SK-N-SH (cell line): ENCODE measurements at regions not wholly inside any gene's neighbourhood (a gene's known extent, or its start where the extent isn't known, plus 50 kb on each side); places are given as distances from the start of the nearest gene placed in this dataset.
"Not testable (repeated sequence)": the region's sequence is repeated elsewhere in the genome, so short reads cannot be mapped to it uniquely, and the experiment has no call there.

Source experiments
- CTCF ChIA-PET: fragments of 300-600, 350-600 bp; formaldehyde crosslinking; extraction: SDS; loops from one replicate; lab custom pipeline; 2021; lab: Yijun Ruan, JAX
- POLR2A ChIA-PET: fragments of 350-600 bp; sonication (Branson Sonifier 250); formaldehyde crosslinking; extraction: SDS; loops from one replicate; lab custom pipeline; 2020; ENCODE audit warnings: antibody characterized with exemption, inconsistent platforms; lab: Yijun Ruan, JAX
- DNase-seq: peaks from one replicate; pipeline ENCODE4 v3.0.0; 2012
- H2AFZ ChIP-seq: fragments of 200-600 bp; sonication (generic); 2 replicates; pipeline ENCODE4 v1.8.1; 2016; ENCODE audit warnings: antibody characterized with exemption, mild to moderate bottlenecking, low read depth
- H3F3A ChIP-seq: fragments of 200-600 bp; sonication (generic); replicated peaks from 2 replicates; pipeline ENCODE3; 2016; ENCODE audit warnings: antibody characterized with exemption, mild to moderate bottlenecking; ENCODE audit not compliant: insufficient read depth
- H3K27ac ChIP-seq, 2 experiments: fragments of 200-500 bp in 1 of 2; fragments of 200-600 bp in 1 of 2; sonication (Bioruptor generic) in 1 of 2; sonication (generic), shearing (Covaris generic) in 1 of 2; 2 replicates each; pipeline versions ENCODE4 v1.5.1 to v1.6.1; 2014 to 2016; ENCODE audit warnings: low read depth in 2 of 2, inconsistent platforms in 1 of 2, low read length in 1 of 2, mild to moderate bottlenecking in 1 of 2, mixed read lengths in 1 of 2
- H3K27me3 ChIP-seq: fragments of 200-600 bp; sonication (generic), shearing (Covaris generic); 2 replicates; pipeline ENCODE4 v1.6.1; 2016; ENCODE audit warnings: mixed run types; ENCODE audit not compliant: insufficient read depth
- H3K36me3 ChIP-seq, 2 experiments: fragments of 200-500 bp in 1 of 2; fragments of 200-600 bp in 1 of 2; sonication (Bioruptor generic) in 1 of 2; sonication (generic) in 1 of 2; replicated peaks in 1 of 2; 2 replicates each; pipeline versions ENCODE3 to v1.5.1; 2014 to 2016; ENCODE audit warnings: low read length in 1 of 2, mild to moderate bottlenecking in 1 of 2; ENCODE audit not compliant: insufficient read depth in 2 of 2, control insufficient read depth in 1 of 2
- H3K4me1 ChIP-seq, 2 experiments: fragments of 200-500 bp in 1 of 2; fragments of 200-600 bp in 1 of 2; sonication (Bioruptor generic) in 1 of 2; sonication (generic), shearing (Covaris generic) in 1 of 2; 2 replicates each; pipeline versions ENCODE4 v1.5.1 to v1.6.1; 2014 to 2016; ENCODE audit warnings: low read depth in 1 of 2, low read length in 1 of 2, mixed run types in 1 of 2; ENCODE audit not compliant: insufficient read depth in 2 of 2, control insufficient read depth in 1 of 2
- H3K4me2 ChIP-seq: fragments of 200-600 bp; sonication (generic), shearing (Covaris generic); 2 replicates; pipeline ENCODE4 v1.6.1; 2017; ENCODE audit warnings: mixed run types
- H3K4me3 ChIP-seq, 2 experiments: fragments of 200-500 bp in 1 of 2; fragments of 200-600 bp in 1 of 2; sonication (Bioruptor generic) in 1 of 2; sonication (generic), shearing (Covaris generic) in 1 of 2; 2 replicates each; pipeline versions ENCODE4 v1.5.1 to v1.8.1; 2014 to 2016; ENCODE audit warnings: low read depth in 2 of 2, inconsistent platforms in 1 of 2, low read length in 1 of 2, mild to moderate bottlenecking in 1 of 2, mixed read lengths in 1 of 2, moderate library complexity in 1 of 2
- H3K79me2 ChIP-seq: fragments of 200-600 bp; sonication (generic); 2 replicates; pipeline ENCODE4 v1.8.1; 2017; ENCODE audit warnings: mild to moderate bottlenecking; ENCODE audit not compliant: insufficient read depth
- H3K9ac ChIP-seq: fragments of 200-600 bp; sonication (generic); 2 replicates; pipeline ENCODE4 v1.6.1; 2017; ENCODE audit warnings: mixed run types
- H3K9me2 ChIP-seq: fragments of 200-600 bp; sonication (generic); 2 replicates; pipeline ENCODE4 v1.6.1; 2017; ENCODE audit warnings: mixed run types
- H3K9me3 ChIP-seq: fragments of 200-600 bp; sonication (generic); 2 replicates; pipeline ENCODE4 v1.6.1; 2017; ENCODE audit warnings: mixed run types, mild to moderate bottlenecking, moderate library complexity
- H4K20me1 ChIP-seq: fragments of 200-600 bp; sonication (generic); 2 replicates; pipeline ENCODE4 v1.6.1; 2017; ENCODE audit warnings: mild to moderate bottlenecking, mixed run types; ENCODE audit not compliant: insufficient read depth
- ELF1 ChIP-seq: IDR thresholded peaks from 2 replicates; pipeline ENCODE4 v1.4.0; 2012
- EP300 ChIP-seq, 2 experiments: IDR thresholded peaks; 2 replicates each; pipeline versions ENCODE4 v1.4.0 to v1.6.1; 2012; ENCODE audit warnings: borderline replicate concordance in 1 of 2, low read depth in 1 of 2, low read length in 1 of 2
- EZH2phosphoT487 ChIP-seq: fragments of 200-600 bp; sonication (generic); IDR thresholded peaks from 2 replicates; pipeline ENCODE4 v1.6.1; 2017; ENCODE audit warnings: low read depth, mixed run types, mild to moderate bottlenecking, antibody characterized with exemption, moderate library complexity, borderline replicate concordance
- FOSL2 ChIP-seq: IDR thresholded peaks from 2 replicates; pipeline ENCODE4 v1.4.0; 2012; ENCODE audit warnings: low read depth, mild to moderate bottlenecking, moderate library complexity, borderline replicate concordance
- FOXJ3 ChIP-seq: sonication (generic); formaldehyde crosslinking; IDR thresholded peaks from 2 replicates; pipeline ENCODE4 v1.5.1; 2020; ENCODE audit warnings: mild to moderate bottlenecking, missing genetic modification reagents
- FOXM1 ChIP-seq: IDR thresholded peaks from 2 replicates; pipeline ENCODE4 v1.4.0; 2012; ENCODE audit warnings: low read depth, mild to moderate bottlenecking
- GATA2 ChIP-seq: sonication (generic); formaldehyde crosslinking; IDR thresholded peaks from 2 replicates; pipeline ENCODE4 v1.5.0; 2020; ENCODE audit warnings: mild to moderate bottlenecking, missing genetic modification reagents
- IRF3 ChIP-seq: fragments of 150-350 bp; IDR thresholded peaks from 2 replicates; pipeline ENCODE4 v1.6.1; 2016; ENCODE audit warnings: mild to moderate bottlenecking, low read depth, low read length
- JUND ChIP-seq: IDR thresholded peaks from 2 replicates; pipeline ENCODE4 v1.4.0; 2012
- MAX ChIP-seq: IDR thresholded peaks from 2 replicates; pipeline ENCODE4 v1.4.0; 2012; ENCODE audit warnings: low read depth
- NRF1 ChIP-seq: IDR thresholded peaks from 2 replicates; pipeline ENCODE4 v1.6.1; 2012; ENCODE audit warnings: low read depth, mild to moderate bottlenecking, low read length
- RCOR1 ChIP-seq: fragments of 150-350 bp; IDR thresholded peaks from 2 replicates; pipeline ENCODE4 v1.6.1; 2017; ENCODE audit warnings: antibody characterized with exemption, low read length
- TEAD4 ChIP-seq: IDR thresholded peaks from 2 replicates; pipeline ENCODE4 v1.4.0; 2012; ENCODE audit warnings: mild to moderate bottlenecking, borderline replicate concordance; ENCODE audit not compliant: insufficient read depth
- USF2 ChIP-seq: fragments of 150-350 bp; IDR thresholded peaks from 2 replicates; pipeline ENCODE4 v1.6.1; 2017; ENCODE audit warnings: antibody characterized with exemption, low read length, low read depth, borderline replicate concordance
- ZBTB33 ChIP-seq: IDR thresholded peaks from 2 replicates; pipeline ENCODE4 v1.4.0; 2012; ENCODE audit warnings: low read depth, borderline replicate concordance
- WGBS: methylation state at CpG from one replicate; pipeline ENCODE4 v1.1.6; 2017; ENCODE audit warnings: low lambda C conversion rate; 5-methylcytosine and 5-hydroxymethylcytosine counted together

- Histone ChIP-seq H3K27ac (no peak overlapping the region), H3F3A (no peaks in the 10 kb centered on the region), H3K4me2 (no peak overlapping the region), H2AFZ (no peak overlapping the region), H3K4me3 (no peak overlapping the region), H3K27me3 (no peaks in the 10 kb centered on the region), H3K9ac (no peak overlapping the region), H3K36me3 (no peaks in the 10 kb centered on the region), H3K79me2 (no peaks in the 10 kb centered on the region), H3K9me2 (no peaks in the 10 kb centered on the region), H3K9me3 (no peaks in the 10 kb centered on the region), H4K20me1 (no peaks in the 10 kb centered on the region), H3K4me1 (no peaks in the 10 kb centered on the region)
- no peak for TF ChIP-seq FOXJ3 (CRISPR knock-in tag)
- no peak for TF ChIP-seq EP300 (IDR thresholded peaks at IDR 0.05; ENCODE audit: borderline replicate concordance in 1 of 2, low read depth in 1 of 2, low read length in 1 of 2)
- TF ChIP-seq FOSL2: no peak
- CTCF ChIA-PET: no interaction called here
- WGBS: 13% methylated on average over 6 of the region's 6 CpGs
- POLR2A ChIA-PET: no interaction called here
- no peak for DNase-seq
These were observed 91.9 kb downstream of the ZNF783 start for GRCh38 chr7:149353739-149354504.

GRCh38 chr7:149355035-149355389, 93.0 kb downstream of the ZNF783 start:
- DNase-seq, H3F3A ChIP-seq, H3K4me1 ChIP-seq, H3K4me2 ChIP-seq, H2AFZ ChIP-seq, H4K20me1 ChIP-seq, POLR2A ChIA-PET, H3K27me3 ChIP-seq, H3K27ac ChIP-seq, H3K9me2 ChIP-seq, H3K9me3 ChIP-seq, H3K36me3 ChIP-seq, H3K9ac ChIP-seq, H3K4me3 ChIP-seq, CTCF ChIA-PET, H3K79me2 ChIP-seq: not testable (repeated sequence)
- WGBS: 72% methylated on average over 11 of the region's 11 CpGs

- Histone ChIP-seq H3K4me1 (no peaks in the 10 kb centered on the region), H3F3A (no peaks in the 10 kb centered on the region), H3K4me3 (no peak overlapping the region), H3K4me2 (no peak overlapping the region), H3K27ac (no peak overlapping the region), H3K9ac (no peak overlapping the region), H3K36me3 (no peaks in the 10 kb centered on the region), H3K27me3 (no peaks in the 10 kb centered on the region), H2AFZ (no peak overlapping the region), H3K79me2 (no peaks in the 10 kb centered on the region), H3K9me2 (no peaks in the 10 kb centered on the region), H3K9me3 (no peaks in the 10 kb centered on the region), H4K20me1 (no peaks in the 10 kb centered on the region)
- DNase-seq: no peak
- POLR2A ChIA-PET: no interaction called here
- no peak for TF ChIP-seq FOXM1
- no peak for TF ChIP-seq MAX
- TF ChIP-seq ZBTB33: no peak
- TF ChIP-seq GATA2 (CRISPR knock-in tag): no peak
- TF ChIP-seq JUND: no peak
- no peak for TF ChIP-seq NRF1
- no peak for TF ChIP-seq USF2
- TF ChIP-seq TEAD4: no peak
- TF ChIP-seq ELF1: no peak
- TF ChIP-seq RCOR1: no peak
- no peak for TF ChIP-seq EZH2phosphoT487
- TF ChIP-seq IRF3: no peak
- CTCF ChIA-PET: no interaction called here
- 18% methylated on average over 5 of the region's 5 CpGs for WGBS
These were observed 93.5 kb downstream of the ZNF783 start for GRCh38 chr7:149355390-149356048.
